NCI-H2227 treated with DMSO at 0.1 percent for 48 hours (cell line): ENCODE measurements at regions not wholly inside any gene's neighbourhood (a gene's known extent, or its start where the extent isn't known, plus 50 kb on each side); places are given as distances from the start of the nearest gene placed in this dataset.
"Not testable (repeated sequence)": the region's sequence is repeated elsewhere in the genome, so short reads cannot be mapped to it uniquely, and the experiment has no call there.

Experiments used
- DNase-seq: peaks from one replicate; lab custom pipeline; 2025; lab: John Stamatoyannopoulos, UW

GRCh38 chr15:45810201-45810600 lies 175.4 kb downstream of the SQOR start:
- DNase-seq: no peak

DNA sequence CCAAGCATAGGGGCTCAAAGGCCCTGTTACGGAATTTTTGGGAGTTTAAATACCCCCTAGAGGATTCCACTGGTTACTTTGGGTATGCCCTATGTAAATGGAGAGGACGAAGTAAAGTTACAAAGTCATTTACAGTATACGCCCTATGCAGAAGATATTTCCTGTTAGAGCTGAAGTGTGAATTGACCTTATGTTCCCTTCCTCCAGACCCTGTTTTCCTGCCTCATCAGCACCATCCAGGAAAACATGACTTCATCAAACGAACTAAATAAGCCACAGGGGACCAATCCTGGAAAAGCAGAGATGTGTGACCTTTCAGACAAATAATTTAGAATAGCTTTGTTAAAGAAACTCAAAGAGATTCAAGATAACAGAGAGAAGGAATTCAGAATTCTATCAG lies 177.4 kb downstream of the SQOR start:
- no peak for DNase-seq

GRCh38 chr15:45817578-45817977 lies 182.7 kb downstream of the SQOR start:
- not testable (repeated sequence) for DNase-seq

DNA sequence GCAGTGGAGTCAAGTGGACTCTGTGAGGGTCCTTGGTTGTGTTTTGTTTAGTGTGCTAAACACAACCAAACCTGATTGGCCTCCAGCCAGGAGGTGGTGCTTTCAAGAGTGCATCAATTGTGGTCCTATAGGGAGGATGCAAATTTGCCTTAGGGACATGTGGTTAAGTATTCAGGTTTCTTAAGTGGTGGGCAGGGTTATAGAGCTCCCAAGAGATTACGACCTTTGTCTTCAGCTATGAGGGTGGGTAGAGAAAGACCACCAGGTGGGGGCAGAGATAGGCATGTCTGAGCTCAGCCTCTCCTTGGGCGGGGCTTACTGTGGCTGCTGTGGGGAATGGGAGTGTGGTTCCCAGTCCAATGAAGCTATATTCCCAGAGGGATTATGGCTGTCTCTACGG lies 186.6 kb downstream of the SQOR start:
- DNase-seq: no peak

GRCh38 chr15:45822968-45823367 lies 188.1 kb downstream of the SQOR start:
- not testable (repeated sequence) for DNase-seq

- DNase-seq: no peak
Observed at GRCh38 chr15:45827275-45827674, 192.4 kb downstream of the SQOR start.

GRCh38 chr15:45827766-45828165 lies 192.9 kb downstream of the SQOR start:
- DNase-seq: no peak

DNA sequence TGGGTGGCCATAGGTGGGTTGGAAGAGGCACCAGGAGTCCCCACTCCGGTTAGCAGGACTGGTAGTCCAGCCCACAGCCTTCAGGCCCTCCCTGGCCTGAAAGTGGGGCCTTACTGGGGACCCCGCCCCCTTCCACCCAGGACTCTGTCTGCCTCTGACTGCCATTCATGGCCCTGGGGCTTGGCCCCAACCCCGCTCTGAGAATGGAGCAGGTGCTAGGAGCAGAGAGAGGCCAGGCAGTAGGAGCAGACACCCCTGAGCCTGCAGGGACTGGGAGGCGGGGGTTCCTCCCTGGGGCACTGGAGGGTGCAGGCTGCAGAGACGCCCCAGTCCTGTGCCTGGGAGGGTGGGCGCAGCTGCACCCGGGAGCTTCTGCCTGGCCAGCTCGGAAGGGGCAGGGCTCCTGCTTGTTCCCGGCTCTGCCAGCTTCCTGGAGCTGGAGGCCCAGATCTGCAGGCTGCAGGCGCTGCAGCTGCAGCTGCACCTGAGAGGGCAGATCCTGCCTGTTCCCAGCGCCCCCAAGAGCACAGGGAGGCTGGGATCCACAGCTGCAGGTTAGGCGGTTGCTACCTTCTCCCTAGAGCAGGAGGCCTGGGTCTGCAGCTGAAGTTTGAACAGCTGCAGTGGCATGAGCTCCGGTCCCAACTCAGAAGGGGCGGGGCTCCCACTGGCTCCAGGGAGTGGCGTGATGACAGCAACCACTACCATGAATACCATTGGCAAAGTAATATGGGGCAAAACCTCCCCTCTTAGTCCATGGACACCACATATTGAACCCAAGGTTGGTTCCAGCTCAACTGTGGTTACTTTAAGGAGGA lies 194.7 kb downstream of the SQOR start:
- no peak for DNase-seq

GRCh38 chr15:45831787-45832186 lies 197.0 kb downstream of the SQOR start:
- no peak for DNase-seq

DNA sequence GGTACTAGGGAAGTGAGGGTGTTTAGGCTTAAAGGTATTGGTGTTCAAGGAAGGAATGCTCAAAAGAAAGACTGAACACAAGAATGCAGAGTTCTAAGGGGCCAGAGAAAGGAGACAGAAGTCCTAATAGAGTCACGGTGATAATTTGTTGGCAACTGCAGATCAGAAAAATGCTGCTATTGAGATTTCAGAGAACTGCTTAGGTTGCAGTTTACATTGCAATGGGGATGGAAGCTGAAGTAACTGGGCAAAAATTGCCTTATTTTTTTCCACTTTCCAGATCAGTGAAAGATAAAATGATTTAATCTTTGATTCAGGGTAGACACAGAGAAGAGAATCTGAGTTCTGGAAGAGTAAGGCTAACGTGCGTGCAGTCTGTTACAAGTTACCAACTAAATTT lies 199.8 kb downstream of the SQOR start:
- DNase-seq: no peak

DNA sequence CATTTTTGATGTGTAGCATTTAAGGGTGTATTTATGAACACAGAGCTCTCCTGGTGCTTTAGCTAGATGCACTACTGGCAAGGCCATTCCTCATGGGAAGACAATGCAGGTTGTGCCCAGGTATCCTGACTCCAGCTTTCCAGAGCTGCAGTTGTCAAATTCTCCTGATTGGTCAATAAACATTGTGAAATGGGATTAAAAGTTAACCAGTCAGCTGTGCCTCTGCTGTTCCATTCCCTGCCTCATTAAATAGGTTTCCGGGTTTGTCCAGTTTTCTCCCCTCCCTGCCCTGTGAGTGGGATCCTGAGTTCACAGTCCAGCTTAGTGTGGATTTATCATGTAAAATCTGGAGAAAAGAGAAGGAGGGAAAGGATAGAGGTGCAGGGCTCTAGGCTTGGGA lies 207.3 kb downstream of the SQOR start:
- no peak for DNase-seq

DNA sequence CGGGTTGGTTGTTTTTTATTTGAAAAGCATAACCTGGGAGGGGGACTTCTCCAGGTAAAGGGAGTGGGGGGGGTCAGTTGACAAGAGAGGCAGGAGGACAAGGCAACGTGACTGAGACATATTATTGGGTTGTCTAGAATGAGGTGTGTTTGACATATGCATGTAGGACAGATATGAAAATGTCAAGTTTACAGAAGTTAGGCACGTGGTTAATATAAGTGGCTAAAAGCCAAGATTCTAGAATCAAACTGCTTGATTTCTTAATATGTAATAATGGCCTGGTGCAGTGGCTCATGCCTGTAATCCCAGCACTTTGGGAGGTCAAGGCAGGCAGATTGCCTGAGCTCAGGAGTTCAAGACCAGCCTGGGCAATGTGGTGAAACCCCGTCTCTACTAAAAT lies 212.8 kb downstream of the SQOR start:
- no peak for DNase-seq

DNA sequence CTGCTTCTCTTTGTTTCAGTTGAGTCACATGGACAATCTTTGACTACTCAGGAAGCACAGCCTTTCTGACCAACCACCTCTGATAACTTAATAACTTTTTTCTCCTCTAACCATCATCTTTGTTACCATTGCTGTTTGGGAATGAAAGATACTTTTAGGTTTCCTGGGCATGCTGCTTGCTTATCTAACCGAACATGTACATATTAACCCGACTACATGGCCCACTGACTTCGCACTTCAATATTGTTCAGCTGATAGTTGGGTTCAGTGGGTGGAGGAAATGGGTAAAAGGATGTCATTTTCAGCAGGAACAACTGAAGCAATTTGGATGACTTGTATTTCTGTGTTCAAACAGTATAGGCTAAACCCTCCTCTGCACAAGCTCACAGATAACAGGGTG lies 214.3 kb downstream of the SQOR start:
- DNase-seq: no peak

DNA sequence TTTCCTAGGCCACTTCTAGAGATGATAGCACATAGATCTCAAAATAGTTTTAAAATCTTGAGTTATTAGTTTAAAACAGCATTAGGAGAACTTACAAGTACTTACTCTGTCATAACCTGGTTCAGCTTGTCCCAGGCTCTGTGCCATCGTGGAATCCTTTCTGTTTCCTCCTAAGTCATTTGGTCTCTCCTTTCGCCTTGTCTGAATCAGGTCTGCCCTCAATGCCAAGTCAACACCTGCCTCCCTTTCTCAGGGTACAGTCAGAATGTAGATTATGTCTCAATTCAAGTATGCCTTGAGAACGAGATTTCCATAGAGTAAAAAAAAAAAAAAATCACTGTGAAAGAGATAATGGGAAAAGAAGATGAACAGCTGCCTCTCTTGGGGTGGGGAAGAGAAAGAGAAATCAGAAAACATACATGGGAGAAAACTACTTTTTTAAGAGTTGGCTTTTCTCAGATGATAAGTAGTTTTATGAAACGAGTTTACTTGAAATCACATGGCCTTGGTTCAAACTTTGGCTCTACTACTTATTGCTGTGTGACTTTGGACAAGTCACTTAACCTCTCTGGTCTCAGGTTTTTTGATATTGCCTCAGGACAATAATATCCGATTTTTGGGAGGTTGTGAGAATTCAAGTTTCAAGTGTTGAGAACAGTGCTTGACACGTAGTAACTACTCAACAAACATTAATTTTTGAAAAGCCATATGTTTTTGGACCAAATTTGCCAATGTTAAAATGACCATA lies 219.8 kb downstream of the SQOR start:
- DNase-seq: no peak

GRCh38 chr15:45855210-45855906 lies 220.5 kb downstream of the SQOR start:
- DNase-seq: no peak

GRCh38 chr15:45855907-45856579 lies 221.2 kb downstream of the SQOR start:
- DNase-seq: no peak

DNA sequence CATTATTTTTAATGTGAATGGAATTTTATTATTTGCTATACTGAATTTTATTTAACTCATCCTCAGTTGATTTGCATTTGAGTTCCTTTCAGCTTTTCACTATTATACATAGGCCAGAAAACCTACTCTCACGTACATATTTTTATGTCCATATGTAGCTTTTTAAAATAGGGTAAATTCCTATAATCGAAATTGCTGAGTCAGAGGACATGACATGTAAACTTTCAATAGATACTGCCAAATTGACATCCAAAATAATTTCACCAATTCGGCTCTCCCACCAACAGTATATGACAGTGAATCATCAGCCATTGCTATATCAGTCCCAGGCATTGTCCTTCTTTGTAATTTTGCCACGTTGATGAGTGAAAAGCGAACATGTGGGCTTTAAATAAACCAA lies 222.5 kb downstream of the SQOR start:
- DNase-seq: no peak

DNA sequence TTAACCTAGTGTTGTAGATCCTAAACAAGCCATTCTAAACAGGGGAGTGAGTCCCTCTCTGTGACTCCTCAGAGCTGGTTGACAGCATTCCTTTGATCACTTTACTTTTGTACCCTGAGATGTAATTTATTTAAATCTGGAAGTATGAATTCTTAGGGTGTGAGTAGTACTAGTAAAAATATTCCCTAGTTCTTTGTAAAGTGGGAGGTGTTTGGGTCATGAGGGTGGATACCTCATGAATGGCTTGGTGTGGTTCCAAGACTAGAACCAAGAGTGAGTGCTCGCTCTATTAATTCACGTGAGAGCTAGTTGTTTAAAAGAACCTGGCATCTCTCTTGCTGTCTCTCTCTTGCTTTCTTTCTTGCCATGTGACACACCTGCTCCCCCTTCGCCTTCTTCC lies 223.7 kb downstream of the SQOR start:
- DNase-seq: no peak

DNA sequence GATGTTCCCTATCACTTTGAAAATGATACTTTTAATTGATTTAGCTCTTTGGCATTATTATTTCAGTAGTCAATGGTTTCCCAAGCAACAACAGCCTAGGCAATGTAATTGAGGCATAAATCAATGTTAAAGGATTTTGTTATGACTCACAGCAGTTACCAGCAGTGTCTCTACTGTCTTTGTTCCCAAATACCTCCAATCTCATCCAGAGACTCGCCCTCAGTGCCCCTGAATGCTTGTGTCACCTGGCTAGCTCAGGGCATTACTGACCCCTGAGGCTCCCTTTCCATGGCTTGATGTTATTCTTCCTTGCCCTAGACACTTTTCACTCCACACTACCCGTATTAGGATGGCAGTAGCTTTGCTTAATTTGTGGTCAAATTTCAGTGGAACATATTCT lies 227.2 kb downstream of the SQOR start:
- DNase-seq: no peak

- no peak for DNase-seq
Observed at GRCh38 chr15:45863881-45864580, 229.2 kb downstream of the SQOR start.

DNA sequence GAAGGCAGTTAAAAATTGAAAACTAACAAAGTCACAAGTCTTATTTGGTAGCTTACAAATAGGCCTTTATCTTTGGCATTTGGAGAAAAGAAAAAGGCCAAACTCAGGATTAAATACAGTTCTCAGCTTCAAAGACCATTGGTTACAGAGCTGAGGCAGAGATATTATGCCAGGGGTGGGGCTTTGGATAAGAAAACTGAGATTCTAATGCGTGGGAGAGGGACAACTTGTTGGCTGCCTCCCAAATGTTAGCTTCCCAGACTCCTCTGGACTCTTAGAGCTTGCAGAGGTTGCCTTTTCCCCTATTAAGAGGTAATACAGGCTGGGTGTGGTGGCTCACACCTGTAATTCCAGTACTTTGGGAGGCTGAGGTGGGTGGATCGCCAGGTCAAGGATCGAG lies 231.8 kb downstream of the SQOR start:
- DNase-seq: no peak

DNA sequence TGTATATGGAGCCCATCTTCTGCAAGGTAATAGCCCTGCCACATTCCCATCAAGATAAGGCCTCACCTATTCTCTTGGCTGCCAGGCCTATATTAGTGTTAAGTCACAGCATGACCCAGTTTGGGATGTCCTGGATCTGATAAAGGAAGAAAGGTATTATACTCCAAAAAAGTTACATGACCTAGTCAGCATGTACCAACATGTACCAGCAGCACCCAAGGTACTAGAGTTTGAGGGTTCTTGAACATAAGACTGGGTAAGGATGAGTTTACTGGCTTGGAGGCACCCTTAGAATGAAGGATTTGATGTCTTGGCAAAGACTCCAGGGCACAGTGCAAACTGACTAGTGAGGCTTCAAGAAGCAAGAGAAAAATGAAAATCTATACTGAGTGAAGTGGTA lies 232.5 kb downstream of the SQOR start:
- DNase-seq: no peak
